ENCODE measurements at regions not wholly inside any gene's neighbourhood (a gene's known extent, or its start where the extent isn't known, plus 50 kb on each side); places are given as distances from the start of the nearest gene placed in this dataset.

DNA sequence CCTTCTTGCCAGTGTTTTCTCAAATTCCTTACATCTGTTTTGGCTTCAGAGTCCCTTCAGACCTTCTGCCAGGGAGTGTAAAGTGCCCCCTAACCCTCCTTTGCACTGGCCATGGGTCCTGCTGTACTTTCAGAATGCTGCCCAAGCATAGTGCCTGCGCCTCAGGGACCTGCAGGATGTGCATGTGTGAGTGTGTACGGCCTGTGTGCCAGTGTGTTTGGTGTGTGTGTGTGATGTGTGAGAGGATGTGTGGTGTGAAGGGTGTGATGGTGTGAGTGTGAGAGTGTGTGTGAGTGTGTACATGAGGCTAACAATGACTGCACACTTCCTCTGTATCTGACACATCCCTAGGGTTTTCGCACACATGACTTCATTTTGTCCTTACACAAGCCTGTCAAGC, 265.8 kb upstream of the RAB4A start:
- TF ChIP-seq EZH2 (optimal IDR thresholded peaks at IDR 0.05; ENCODE audit: low read depth, low read length) (no peak), EZH2phosphoT487 (IDR thresholded peaks at IDR 0.05; ENCODE audit: low read length) (no peak)
- TF ChIP-seq, protein P1, sequence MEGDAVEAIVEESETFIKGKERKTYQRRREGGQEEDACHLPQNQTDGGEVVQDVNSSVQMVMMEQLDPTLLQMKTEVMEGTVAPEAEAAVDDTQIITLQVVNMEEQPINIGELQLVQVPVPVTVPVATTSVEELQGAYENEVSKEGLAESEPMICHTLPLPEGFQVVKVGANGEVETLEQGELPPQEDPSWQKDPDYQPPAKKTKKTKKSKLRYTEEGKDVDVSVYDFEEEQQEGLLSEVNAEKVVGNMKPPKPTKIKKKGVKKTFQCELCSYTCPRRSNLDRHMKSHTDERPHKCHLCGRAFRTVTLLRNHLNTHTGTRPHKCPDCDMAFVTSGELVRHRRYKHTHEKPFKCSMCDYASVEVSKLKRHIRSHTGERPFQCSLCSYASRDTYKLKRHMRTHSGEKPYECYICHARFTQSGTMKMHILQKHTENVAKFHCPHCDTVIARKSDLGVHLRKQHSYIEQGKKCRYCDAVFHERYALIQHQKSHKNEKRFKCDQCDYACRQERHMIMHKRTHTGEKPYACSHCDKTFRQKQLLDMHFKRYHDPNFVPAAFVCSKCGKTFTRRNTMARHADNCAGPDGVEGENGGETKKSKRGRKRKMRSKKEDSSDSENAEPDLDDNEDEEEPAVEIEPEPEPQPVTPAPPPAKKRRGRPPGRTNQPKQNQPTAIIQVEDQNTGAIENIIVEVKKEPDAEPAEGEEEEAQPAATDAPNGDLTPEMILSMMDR (IDR thresholded peaks at IDR 0.05; ENCODE audit: low read length), result no peak
